NCI-H226 (cell line): ENCODE measurements at regions not wholly inside any gene's neighbourhood (a gene's known extent, or its start where the extent isn't known, plus 50 kb on each side); places are given as distances from the start of the nearest gene placed in this dataset.
"Not testable (repeated sequence)": the region's sequence is repeated elsewhere in the genome, so short reads cannot be mapped to it uniquely, and the experiment has no call there.

ENCODE experiments used
- DNase-seq: peaks from one replicate; pipeline ENCODE4 v3.0.0-alpha.2; 2015

DNA sequence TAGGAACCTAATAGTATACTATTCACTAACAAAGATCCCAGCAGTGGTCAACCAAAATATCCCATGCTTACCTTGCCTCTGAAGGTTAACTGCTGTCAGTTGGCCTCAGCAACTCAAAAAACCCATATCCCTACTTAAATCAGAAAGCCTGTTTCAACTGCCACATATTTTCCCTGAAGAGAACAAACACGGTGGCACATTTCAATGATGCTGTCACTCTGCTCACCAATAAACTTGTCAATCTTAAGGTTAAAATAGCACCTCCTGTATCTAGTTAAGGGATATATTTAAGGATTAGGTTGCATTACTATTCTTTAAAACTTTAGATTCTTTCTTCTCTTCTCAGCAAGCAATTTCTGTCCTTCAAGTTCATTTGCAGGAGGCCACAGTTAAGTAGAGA, 986.9 kb downstream of the CDH18 start:
- no peak for DNase-seq

DNA sequence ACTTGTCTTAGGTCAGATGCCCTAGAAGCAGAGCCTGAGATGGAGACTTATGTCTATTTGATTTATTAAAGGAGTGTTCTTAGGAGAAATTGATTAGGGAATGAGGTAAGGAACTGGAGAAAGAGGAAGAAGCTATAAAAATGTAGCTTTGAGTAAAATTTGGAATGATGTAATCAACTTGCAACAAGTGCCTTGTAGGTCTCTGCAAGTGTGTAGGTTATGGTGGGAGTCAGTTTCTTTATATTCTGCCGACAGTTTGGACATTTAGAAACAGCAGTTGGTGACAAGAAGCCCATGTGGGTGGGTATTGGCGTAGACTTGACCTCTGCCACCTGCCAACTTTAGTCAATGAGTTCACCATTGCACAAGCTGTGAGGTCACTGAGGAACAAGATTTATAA, 986.5 kb downstream of the CDH18 start:
- no peak for DNase-seq

DNA sequence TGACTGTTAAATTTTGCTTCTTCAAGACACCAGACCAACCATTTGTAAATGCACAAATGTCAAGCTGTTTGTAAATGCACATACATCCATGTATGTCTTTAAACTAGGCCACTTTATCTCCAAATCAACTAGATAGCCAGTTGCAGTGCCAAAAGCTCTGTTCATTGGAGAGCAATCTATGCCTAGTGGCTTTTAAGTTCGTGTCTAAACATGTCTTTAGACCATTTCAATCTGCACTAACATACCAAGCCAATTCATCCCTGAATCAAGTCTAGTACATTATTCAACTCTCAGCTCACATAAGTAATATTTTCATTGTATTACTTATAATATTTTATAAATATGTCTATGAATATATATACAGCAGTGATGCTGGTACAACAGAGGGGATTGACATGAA, 985.9 kb downstream of the CDH18 start:
- no peak for DNase-seq

DNA sequence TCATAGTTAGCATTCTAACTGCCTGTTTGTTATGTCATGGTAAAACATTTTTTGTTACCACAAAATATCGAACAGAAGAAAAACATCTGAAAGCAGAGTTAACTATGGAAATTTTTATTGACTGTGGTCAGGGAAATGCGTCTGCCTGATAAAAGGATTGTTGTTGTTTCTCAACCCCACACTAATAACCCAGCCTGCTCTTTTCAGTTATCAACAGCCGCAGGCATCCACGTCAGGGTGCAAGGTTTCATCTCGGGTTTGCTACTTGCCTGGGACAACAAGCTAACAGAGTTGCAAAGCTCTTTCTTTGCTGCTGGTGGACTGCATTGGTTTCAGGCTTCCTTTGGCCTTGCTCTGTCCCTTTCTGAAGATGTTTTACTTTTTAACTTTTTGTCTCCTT, 969.2 kb downstream of the CDH18 start:
- no peak for DNase-seq

DNA sequence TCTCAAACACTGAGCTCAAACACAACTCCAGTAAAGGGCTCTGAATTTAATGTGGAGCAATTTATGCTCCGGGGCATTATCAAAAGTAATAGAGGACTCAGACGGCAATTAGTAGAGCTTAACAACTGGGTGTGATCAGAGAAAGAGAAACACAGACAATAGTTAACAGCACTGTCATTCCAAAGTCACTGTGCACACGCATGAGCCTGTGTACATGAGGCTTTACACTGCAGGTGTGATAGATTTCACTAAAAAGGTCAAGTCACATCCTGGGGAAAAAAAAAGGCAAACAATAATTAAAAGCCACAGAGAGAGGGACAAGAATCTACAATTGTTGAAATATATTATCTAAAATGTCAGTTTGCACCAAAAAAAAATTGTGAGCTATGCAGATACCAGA, 956.5 kb downstream of the CDH18 start:
- DNase-seq: no peak

DNA sequence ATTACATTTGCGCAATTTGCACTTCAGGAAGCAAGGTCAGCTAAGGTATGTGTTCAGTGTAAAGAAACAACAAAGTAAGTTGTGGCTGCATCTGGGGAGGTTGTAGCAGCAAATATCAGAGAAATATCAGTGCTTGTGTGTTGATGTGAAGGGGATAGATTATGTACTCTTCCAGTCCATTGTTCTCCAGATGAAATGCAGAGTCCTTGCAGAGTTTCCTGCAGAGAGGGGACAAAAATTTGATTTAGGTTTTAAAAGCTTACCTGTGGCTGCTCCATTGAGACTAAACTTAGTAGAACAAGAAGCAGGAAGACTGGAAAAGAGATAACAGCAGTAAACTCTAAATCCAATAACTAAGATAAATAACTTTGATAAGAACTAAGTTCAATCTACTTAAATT, 952.2 kb downstream of the CDH18 start:
- DNase-seq: no peak

DNA sequence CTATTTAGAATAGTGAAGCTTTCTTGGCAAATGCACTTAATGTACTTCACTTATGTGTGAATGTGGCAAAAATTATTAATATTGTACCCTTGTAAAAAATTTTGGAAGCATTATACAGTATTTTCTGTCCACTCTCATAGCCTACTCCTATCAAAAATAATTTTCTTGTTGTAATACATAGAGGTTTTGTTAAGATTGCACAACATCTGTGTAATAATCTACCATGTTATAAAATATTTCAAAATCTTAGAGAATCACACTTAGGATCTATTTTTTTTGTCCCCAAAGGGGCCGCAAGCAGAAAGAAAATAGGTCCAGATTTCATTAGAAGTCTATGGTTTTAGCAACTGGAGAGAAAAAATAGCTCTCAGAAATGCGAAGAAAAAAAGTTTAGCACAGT, 945.9 kb downstream of the CDH18 start:
- DNase-seq: no peak

DNA sequence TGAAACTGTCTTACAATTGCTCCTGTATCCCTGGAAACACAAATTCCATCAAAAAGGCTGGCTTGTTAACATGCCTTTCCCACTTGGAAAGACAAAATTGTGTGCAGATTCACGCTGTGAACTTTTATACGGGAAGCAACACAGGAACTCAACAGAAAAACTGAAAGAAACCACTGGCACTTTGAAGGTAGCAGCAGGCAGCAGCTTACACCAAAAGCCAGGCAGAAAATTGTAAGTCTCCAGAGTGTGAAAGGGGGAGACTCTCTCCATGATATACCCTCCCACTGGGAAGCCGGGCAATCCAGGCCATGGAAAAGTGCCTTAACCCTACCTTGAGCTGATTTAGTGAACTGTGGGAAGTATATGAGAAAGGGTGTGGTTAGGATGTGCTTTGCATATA, 943.7 kb downstream of the CDH18 start:
- no peak for DNase-seq

DNA sequence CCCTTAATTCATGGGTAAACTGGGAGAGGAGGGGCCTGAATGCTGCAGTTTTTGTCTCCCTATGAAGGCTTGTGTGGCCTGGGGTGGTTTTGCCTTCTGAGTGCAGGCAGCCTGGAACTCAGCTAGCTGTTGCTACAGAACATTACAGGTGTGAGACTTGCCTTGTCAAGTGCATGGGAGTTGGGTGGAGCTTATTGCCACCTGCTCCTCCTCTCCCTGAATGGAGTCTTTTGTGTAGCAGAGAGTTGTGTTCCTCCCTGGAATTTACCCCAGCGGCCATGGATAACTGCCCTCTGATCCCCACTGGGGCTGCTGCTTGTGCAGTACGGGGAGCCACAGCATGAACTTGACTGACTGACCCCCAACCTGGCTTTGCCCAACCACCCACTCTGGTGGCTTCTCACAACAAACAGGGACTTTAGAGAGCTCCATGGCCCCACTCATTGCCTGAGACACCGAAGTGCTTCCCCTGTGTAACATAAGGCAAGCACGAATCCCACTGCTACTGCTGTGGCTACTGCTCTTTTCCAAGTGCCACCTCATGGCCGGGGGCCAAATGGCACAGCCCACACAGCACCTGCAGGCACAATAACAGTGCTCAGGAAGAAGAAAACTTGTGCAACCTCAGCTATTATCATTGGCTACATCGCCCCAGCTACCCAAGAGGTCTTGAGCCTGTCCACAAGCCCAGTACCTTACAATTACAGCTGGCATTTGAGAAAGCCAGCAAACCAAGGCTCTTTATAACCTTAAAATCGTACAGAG, 942.9 kb downstream of the CDH18 start:
- DNase-seq: no peak

DNA sequence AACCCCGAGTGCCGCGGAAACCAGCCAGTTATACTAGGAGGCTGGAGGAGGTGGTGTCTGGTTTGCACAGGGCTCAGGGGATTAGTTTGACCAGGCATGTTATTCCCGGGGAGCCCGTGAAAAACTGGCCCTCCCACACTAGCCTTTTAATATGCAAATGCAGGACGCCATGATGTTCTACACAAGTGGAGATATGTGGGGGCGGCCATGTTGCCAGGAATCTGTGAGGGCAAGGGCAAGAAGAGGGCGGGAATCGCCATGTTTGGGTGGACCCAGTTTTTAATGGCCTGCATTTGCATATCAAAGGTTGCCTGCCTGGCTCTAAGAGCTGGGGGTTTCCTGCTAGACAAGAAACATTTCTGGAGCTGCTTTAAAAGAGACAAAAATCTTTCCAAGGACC, 940.7 kb downstream of the CDH18 start:
- DNase-seq: no peak

DNA sequence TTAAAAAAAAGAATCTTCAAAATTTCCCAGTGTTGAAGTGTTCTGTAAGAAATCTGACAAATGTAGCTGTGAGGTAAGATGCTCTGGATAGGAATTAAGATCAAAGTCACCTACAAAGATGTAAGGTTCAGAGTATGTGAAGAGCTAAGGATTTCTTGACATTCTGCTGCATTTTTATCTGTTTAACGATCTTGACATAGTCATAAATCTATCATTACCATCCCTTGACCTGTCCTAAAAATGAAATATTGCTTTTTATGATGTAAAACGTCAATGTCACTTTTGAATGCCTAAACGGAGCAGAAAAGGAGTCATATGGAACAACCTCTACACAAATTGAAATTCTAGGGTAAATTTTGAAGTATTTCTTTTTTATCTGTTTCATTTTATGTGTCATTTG, 939.3 kb downstream of the CDH18 start:
- DNase-seq: no peak

DNA sequence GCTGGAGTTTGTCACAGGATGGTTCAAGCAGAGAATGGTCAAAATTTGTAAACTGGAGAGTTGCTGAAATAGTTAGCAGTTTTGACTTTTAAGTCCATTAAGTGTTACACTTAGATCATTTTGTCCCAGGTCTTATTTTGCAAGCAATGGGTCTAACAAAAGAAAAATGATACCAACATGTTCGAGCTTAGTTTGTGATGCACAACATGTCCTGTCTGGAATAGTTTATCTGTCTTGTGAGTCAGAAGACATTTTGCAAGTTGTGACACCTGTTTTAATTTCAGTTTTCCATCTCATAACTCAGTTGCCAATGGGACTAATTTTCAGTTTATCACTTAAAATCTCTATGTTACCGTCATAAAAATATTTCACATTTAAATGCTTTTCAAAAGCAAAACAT, 929.8 kb downstream of the CDH18 start:
- no peak for DNase-seq

DNA sequence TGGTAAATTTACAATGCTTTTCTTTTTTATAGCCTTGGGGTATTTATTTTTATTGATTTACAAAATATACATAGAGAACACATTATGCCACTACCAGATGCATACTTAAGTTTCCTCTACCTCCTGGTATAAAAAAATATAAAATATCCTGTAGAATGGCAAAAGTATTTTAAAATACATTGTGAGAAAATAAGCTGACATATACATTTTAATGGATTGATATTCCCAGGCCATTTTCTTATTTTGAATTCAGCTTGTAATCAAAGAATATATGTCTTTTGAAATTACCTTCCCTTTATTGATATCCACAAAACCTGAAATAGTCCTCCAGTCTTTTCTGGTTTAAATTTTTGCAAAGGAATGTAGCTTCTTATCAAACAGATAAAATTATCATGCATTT, 923.9 kb downstream of the CDH18 start:
- no peak for DNase-seq

DNA sequence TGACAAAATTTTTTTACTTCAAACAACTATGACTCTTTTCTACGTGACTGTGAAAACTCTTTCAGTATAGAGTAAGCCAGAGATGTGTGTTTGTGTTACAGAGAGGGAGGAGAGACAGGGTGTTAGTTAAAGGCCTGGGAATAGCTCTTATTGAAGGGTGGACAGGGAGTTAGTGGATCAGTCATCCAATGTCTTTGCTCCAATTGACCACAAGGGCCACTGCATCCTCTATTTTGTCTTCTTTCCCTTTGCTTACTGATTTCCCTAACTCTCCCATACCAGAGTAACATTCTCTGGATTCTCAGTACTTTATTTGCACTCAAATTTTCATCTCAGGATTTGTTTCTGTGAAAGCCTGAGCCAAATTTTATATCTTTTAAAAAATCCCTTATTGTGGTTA, 920.3 kb downstream of the CDH18 start:
- no peak for DNase-seq

DNA sequence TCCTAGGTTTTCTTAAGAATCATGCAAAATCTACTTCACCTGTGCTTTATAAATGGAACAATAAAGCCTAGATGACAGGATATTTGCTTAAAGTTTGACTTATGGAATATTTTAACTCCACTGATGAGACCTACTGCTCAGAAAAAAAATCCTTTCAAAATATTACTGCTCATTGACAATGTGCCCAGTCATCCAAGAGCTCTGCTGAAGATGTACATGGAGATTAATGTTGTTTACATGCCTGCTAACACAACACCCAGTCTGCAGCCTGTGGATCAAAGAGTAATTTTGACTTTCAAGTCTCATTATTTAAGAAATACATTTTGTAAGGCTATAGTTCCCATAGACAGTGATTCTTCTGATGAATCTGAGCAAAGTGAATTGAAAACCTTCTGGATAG, 889.6 kb downstream of the CDH18 start:
- no peak for DNase-seq

DNA sequence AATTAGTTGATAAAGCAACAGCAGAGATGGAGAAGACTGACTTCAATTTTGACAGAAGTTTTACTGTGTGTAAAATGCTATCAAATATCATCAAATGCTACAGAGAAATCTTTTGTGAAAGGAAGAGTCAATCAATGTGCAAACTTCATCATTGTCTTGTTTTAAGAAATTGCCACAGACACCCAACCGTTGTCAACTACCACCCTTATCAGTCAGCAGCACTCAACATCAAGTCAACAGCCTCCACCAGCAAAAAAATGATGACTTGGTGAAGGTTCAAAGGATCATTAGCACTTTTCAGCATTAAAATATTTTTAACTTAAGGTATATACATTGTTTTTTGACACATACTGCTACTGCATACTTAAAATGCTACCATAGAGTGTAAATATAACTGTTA, 888.8 kb downstream of the CDH18 start:
- DNase-seq: no peak

DNA sequence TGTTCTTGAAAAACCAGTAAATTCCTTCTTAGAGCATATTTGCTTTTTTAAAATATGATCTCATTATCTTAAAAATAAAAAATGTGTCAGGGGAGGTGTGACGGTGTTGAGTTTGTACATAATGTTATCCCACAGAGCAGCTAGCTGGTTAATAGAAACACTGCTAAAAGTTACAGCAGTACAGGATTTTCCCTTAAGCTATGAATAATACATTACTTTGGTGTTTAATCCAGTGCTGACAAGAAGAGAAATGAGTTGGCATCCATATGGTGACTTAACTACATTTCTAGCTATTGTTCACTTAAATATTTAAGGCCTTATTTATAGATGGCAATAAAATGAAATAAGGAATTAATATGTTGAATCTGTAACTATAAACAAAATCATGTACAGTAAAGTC, 883.1 kb downstream of the CDH18 start:
- no peak for DNase-seq

DNA sequence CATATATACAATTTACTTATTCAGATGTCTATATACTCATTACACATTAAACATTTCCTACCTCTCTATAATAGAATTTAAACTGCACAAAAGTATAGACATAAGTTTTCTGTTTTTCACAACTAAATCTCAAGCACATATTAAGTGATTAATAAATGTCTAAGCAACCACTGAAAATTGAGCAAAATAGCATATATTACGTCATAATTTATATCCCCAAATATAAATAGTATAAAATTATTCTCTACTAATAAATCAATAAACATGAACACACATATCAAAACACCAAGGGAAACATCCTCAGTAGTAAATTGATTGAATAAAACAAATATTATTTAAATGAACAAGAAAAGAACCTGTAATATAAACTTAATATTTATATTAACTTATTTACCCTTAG, 865.1 kb downstream of the CDH18 start:
- DNase-seq: no peak

DNA sequence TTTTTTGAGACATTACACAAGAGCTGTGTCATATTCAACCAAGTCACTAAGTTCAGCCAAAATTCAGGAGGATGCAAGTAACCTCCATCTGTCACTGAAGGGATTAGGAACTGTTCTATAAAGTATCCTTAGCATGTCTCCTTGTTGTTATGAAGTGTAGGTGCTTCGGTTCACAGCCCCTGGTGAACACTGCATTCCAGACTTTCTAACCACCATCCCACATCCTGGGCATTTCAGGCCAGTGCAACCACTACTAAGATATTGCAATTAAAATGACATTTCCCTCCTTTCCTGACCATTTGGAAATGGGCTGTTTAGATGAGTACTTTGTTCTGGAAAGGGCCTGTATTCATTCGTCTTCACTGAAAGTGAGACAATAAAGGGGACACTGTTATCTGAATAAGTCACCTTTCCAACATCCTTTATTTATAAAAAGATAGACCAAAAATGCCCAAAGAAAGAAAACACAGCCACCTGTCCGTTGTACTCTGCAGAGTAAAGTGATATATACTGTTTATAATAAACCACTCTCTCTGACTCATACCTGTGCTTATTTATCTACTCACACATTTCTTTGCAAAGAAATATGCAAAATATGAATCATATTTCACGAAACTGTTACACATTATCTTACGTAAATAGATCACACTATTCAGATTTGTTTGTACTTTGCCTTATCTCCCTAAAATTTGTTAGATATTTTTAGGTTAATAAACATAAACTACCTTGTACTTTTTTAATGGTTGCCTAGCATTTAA, 861.9 kb downstream of the CDH18 start:
- no peak for DNase-seq

DNA sequence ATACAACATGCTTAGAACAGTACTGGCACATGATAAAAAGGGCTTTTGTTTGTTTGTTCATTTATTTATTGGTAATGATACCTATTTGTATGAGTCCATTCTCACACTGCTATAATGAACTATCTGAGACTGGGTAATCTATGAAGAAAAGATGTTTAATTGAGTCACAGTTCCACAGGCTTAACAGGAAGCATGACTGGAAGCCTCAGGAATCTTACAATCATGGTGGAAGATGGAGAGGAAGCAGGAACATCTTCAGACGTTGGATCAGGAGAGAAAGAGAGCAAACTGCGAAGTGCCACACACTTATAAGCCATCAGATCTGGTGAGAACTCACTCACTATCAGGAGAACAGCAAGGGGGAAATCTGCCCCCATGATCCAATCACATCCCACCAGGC, 847.7 kb downstream of the CDH18 start:
- DNase-seq: no peak

DNA sequence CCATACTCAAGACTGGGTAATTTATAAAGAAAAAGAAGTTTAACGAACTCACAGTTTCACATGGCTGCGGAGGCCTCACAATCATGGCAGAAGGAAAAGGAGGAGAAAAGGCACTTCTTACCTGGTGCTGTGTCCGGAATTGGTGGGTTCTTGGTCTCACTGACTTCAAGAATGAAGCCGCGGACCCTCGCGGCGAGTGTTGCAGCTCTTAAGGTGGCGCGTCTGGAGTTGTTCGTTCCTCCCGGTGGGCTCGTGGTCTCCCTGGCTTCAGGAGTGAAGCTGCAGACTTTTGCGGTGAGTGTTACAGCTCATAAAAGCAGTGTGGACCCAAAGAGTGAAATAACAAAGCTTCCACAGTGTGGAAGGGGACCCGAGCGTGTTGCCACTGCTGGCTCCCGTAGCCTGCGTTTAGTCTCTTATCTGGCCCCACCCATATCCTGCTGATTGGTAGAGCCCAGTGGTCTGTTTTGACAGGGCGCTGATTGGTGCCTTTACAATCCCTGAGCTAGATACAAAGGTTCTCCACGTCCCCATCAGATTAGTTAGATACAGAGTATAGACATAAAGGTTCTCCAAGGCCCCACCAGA, 846.0 kb downstream of the CDH18 start:
- not testable (repeated sequence) for DNase-seq

DNA sequence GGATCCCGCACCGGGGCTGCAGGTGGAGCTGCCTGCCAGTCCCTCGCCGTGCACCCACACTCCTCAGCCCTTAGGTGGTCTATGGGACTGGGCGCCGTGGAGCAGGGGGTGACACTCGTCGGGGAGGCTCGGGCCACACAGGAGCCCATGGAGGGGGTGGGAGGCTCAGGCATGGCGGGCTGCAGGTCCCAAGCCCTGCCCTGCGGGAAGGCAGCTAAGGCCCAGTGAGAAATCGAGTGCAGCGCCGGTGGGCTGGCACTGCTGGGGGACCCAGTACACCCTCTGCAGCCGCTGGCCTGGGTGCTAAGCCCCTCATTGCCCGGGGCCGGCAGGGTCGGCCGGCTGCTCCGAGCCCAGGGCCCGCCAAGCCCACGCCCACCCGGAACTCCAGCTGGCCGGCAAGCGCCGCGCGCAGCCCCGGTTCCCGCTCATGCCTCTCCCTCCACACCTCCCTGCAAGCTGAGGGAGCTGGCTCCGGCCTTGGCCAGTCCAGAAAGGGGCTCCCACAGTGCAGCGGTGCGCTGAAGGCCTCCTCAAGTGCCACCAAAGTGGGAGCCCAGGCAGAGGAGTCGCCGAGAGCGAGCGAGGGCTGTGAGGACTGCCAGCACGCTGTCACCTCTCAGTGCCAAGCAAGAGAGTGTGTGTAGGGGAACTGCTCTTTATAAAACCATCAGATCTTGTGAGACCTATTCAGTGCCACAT, 845.1 kb downstream of the CDH18 start:
- not testable (repeated sequence) for DNase-seq

DNA sequence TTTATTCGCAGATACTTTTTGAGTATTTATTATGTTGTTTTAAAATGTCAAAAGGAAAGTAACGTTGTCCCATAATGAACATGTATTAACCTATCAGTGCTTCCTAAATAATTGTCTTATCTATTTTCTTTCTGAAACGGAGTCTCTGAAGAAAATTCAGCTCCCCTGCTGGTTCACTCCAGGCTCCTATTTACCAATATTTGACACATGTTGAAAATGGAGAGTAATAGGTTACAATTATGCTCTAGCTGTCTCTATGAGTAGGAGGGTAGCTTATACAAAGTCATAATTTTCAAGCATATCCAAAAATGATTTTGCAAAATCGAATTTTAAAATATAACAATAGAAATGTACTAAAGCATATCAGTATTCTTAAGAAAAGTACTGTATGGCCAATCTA, 844.1 kb downstream of the CDH18 start:
- DNase-seq: no peak

DNA sequence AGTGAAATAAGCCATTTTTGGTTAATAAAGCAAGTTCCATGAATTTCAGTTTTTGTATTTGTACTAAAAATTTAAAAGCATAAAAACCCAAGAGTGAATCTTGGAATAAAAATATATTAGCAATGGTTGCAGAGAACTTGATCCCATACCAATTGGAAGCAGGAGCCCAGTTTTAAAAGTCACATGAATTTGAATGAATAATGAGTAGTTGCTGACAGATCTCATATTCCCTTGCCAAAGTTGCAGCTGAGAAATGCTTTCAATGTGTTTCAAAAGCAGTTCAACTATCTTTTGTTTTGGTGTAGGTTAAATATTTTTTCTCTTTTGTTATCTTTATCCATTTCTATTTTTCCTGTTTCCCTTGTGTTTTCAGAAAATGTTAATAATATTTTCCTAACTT, 818.6 kb downstream of the CDH18 start:
- no peak for DNase-seq
